Esophagus muscularis mucosa (tissue), 4 donors: ENCODE measurements at regions not wholly inside any gene's neighbourhood (a gene's known extent, or its start where the extent isn't known, plus 50 kb on each side); places are given as distances from the start of the nearest gene placed in this dataset.

Experiments
- DNase-seq: peaks from one replicate; pipeline ENCODE4 v3.0.0-alpha.2; 2017; ENCODE audit errors: extremely low spot score
- H3K27ac ChIP-seq, 4 donors: fragments of 200-600 bp; sonication (generic); replicated peaks in 1 of 4; 1 replicate in 3 of 4; 2 replicates in 1 of 4; pipeline ENCODE4 v1.5.1; 2016 to 2019; ENCODE audit warnings: mild to moderate bottlenecking in 1 of 4
- H3K27me3 ChIP-seq, 4 donors: fragments of 200-600 bp; sonication (generic); one replicate each; pipeline versions ENCODE4 v1.5.1 to v1.6.0; 2016 to 2019
- H3K36me3 ChIP-seq, 4 donors: fragments of 200-600 bp; sonication (generic); one replicate each; pipeline ENCODE4 v1.5.1; 2016 to 2019
- H3K4me1 ChIP-seq, 4 donors: fragments of 200-600 bp; sonication (generic); one replicate each; pipeline ENCODE4 v1.5.1; 2016 to 2019
- H3K4me3 ChIP-seq, 4 donors: fragments of 200-600 bp; sonication (generic); 1 replicate in 2 of 4; 2 replicates in 2 of 4; pipeline ENCODE4 v1.5.1; 2016 to 2019; ENCODE audit warnings: mild to moderate bottlenecking in 4 of 4, moderate library complexity in 1 of 4
- H3K9me3 ChIP-seq, 4 donors: fragments of 200-600 bp; sonication (generic); 1 replicate in 3 of 4; 2 replicates in 1 of 4; pipeline ENCODE4 v1.5.1; 2016 to 2019
- EP300 ChIP-seq: sonication (generic); formaldehyde crosslinking; IDR thresholded peaks from one replicate; pipeline ENCODE4 v1.6.1; 2017; ENCODE audit warnings: antibody characterized with exemption
- POLR2A ChIP-seq: fragments of 450-650 bp; IDR thresholded peaks from one replicate; pipeline ENCODE4 v1.6.1; 2017; ENCODE audit warnings: antibody characterized with exemption, moderate library complexity, mild to moderate bottlenecking, low read depth
- POLR2AphosphoS5 ChIP-seq, 2 donors: sonication (generic); formaldehyde crosslinking; IDR thresholded peaks; one replicate each; pipeline ENCODE4 v1.6.1; 2017; ENCODE audit warnings: antibody characterized with exemption in 2 of 2
- whole genome bisulfite sequencing: methylation state at CpG from one replicate; pipeline ENCODE4 v1.1.5; 2018; 5-methylcytosine and 5-hydroxymethylcytosine counted together
- intact Hi-C: fragments of 100-400 bp; cut with DNase I; formaldehyde crosslinking; loops from one replicate; pipeline ENCODE4 v1.15.1; 2023
- TF ChIP-seq, protein P1 (sequence below), 3 experiments: fragments of 200-600 bp in 2 of 3; fragments of 450-650 bp in 1 of 3; sonication (generic) in 2 of 3; IDR thresholded peaks; one replicate each; pipeline ENCODE4 v1.5.1; 2017 to 2019; ENCODE audit warnings: antibody characterized with exemption in 3 of 3, mild to moderate bottlenecking in 2 of 3, moderate library complexity in 1 of 3

DNA sequence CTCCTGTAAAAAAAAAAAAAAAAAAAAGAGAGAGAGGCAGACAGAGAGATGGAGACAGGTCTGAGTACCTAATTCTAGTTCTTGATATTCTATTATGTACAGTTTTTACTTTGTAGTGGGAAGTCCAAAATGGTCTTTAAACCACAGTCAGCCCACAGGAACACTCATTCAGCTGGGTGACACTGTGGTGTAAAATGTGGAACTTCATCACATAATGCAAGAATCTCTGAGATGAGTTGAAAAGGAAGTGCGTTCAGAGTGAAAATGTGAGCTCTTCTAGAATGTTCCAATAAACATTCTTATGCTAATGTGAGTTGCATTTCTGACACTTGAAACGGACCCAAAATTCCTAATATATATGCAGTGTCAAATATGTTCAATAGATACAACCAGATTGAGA is 972.1 kb downstream of the CDH11 start:
- intact Hi-C loops: no loop called here
- no peaks in the 10 kb centered on the region for H3K9me3 ChIP-seq
- H3K36me3 ChIP-seq: no peaks in the 10 kb centered on the region

DNA sequence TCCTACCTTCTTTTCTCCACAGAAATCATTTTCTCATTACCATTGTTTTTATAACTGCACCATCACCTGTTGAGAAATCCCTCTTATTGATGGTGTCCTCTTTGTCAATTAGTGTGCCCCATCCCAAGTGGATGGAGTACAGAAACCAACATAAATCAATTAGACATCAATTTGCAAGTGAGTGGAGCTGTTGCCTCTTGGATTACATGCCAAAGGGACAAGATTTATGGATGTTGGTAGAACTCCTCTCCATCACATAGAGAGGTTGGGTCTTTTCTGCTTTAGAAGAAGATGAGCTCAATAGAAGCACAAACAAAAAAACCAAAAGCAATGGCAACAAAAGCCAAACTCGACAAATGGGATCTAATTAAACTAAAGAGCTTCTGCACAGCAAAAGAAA is 973.5 kb downstream of the CDH11 start:
- intact Hi-C loops: no loop called here
- Histone ChIP-seq H3K27me3 (no peaks in the 10 kb centered on the region), H3K4me3 (no peak overlapping the region), H3K9me3 (no peaks in the 10 kb centered on the region), H3K27ac (no peak overlapping the region), H3K36me3 (no peaks in the 10 kb centered on the region), H3K4me1 (no peaks in the 10 kb centered on the region)
- DNase-seq: no peak
- WGBS: 89% methylated on average over 1 of the region's 1 CpG
- TF ChIP-seq EP300: no peak

More for the DNA sequence above, 972.1 kb downstream of the CDH11 start:
- TF ChIP-seq EP300: no peak
- no peak overlapping the region for H3K4me3 ChIP-seq
- 62% methylated on average over 2 of the region's 2 CpGs for WGBS
- no peak for DNase-seq
- H3K27me3 ChIP-seq: no peaks in the 10 kb centered on the region
- H3K27ac ChIP-seq: no peak overlapping the region
- H3K4me1 ChIP-seq: no peaks in the 10 kb centered on the region

DNA sequence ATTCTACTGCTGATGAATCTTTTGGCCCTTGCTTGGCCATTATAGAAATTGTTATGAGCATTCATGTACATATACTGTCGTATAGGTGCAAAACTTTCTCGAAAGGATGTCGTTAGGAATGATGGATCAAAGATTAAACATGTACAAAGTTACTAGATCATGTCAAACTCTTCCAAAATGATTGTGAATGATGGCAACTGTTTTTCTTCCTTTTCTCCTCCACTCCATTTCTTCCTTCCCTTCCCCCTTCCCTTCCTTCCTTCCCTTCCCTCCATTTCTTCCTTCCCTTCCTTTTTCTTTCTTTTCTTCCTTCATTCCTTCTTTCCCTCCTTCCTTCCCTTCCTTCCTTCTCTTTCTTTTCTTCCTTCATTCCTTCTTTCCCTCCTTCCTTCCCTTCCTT is 973.9 kb downstream of the CDH11 start:
- no peak overlapping the region for H3K4me3 ChIP-seq
- H3K27me3 ChIP-seq: no peaks in the 10 kb centered on the region
- WGBS: 96% methylated on average over 3 of the region's 3 CpGs
- H3K9me3 ChIP-seq: no peaks in the 10 kb centered on the region
- intact Hi-C loops: no loop called here
- no peaks in the 10 kb centered on the region for H3K36me3 ChIP-seq
- H3K27ac ChIP-seq: no peak overlapping the region
- DNase-seq: no peak
- TF ChIP-seq POLR2A: no peak
- TF ChIP-seq POLR2AphosphoS5 (IDR thresholded peaks at IDR 0.05): no peak
- TF ChIP-seq, protein P1, sequence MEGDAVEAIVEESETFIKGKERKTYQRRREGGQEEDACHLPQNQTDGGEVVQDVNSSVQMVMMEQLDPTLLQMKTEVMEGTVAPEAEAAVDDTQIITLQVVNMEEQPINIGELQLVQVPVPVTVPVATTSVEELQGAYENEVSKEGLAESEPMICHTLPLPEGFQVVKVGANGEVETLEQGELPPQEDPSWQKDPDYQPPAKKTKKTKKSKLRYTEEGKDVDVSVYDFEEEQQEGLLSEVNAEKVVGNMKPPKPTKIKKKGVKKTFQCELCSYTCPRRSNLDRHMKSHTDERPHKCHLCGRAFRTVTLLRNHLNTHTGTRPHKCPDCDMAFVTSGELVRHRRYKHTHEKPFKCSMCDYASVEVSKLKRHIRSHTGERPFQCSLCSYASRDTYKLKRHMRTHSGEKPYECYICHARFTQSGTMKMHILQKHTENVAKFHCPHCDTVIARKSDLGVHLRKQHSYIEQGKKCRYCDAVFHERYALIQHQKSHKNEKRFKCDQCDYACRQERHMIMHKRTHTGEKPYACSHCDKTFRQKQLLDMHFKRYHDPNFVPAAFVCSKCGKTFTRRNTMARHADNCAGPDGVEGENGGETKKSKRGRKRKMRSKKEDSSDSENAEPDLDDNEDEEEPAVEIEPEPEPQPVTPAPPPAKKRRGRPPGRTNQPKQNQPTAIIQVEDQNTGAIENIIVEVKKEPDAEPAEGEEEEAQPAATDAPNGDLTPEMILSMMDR (IDR thresholded peaks at IDR 0.05): no peak
- TF ChIP-seq EP300: no peak
- H3K4me1 ChIP-seq: no peaks in the 10 kb centered on the region

DNA sequence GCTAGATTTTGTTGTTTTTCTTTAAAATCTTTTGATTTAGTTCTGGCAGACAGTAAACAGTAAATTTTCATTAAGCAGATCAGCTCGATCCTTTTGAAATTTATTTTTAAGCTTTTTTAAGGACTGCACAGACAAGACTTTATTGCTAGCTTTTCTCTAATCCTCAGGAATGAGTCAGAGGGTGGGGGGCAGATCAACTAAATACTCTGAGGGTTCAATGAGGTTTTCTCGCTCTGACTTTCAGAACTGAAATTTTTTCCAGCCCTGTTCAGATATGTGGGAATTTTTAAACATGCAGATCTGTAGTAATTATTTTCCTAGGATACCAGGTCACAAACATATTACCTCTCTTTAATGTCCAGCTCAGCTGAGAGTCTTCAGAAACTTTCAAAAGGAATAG is 977.2 kb downstream of the CDH11 start:
- DNase-seq: no peak
- no peaks in the 10 kb centered on the region for H3K27me3 ChIP-seq
- H3K9me3 ChIP-seq: no peaks in the 10 kb centered on the region
- intact Hi-C loops: no loop called here
- H3K27ac ChIP-seq: no peak overlapping the region
- H3K4me3 ChIP-seq: no peak overlapping the region
- TF ChIP-seq EP300: no peak
- no peak for TF ChIP-seq POLR2A
- TF ChIP-seq POLR2AphosphoS5 (IDR thresholded peaks at IDR 0.05): no peak
- TF ChIP-seq, protein P1 (IDR thresholded peaks at IDR 0.05): no peak
- H3K36me3 ChIP-seq: no peaks in the 10 kb centered on the region
- H3K4me1 ChIP-seq: no peaks in the 10 kb centered on the region
- 36% methylated on average over 2 of the region's 2 CpGs for WGBS

DNA sequence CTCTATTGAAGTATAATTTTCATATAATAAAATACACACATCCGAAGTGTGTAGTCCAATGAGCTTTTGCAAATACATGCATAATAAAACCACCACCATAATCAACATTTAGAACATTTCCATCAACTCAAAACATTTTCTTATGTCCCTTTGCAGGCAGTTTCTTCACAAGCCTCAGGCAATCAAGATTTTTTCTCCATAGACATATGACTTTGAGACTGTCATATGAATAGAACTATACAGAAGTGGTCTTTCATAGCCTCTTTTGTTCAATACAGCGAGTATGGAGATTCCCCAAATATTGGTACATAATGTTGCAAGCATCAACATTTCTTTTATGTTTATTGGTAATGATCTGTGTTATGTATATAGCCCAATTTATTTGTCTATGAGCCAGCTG is 983.2 kb downstream of the CDH11 start:
- intact Hi-C loops: no loop called here
- no peaks in the 10 kb centered on the region for H3K27me3 ChIP-seq
- peaks cover 0 to 1% (median 0%) of the 10 kb centered on the region in 4 donors for H3K4me1 ChIP-seq
- H3K27ac ChIP-seq: no peak overlapping the region
- no peak for DNase-seq
- no peak overlapping the region for H3K4me3 ChIP-seq
- no peaks in the 10 kb centered on the region for H3K36me3 ChIP-seq
- H3K9me3 ChIP-seq: no peaks in the 10 kb centered on the region
- WGBS: 94% methylated on average over 2 of the region's 2 CpGs
- TF ChIP-seq POLR2AphosphoS5 (IDR thresholded peaks at IDR 0.05) (no peak), EP300 (no peak), POLR2A (no peak)
- TF ChIP-seq, protein P1 (IDR thresholded peaks at IDR 0.05): no peak

DNA sequence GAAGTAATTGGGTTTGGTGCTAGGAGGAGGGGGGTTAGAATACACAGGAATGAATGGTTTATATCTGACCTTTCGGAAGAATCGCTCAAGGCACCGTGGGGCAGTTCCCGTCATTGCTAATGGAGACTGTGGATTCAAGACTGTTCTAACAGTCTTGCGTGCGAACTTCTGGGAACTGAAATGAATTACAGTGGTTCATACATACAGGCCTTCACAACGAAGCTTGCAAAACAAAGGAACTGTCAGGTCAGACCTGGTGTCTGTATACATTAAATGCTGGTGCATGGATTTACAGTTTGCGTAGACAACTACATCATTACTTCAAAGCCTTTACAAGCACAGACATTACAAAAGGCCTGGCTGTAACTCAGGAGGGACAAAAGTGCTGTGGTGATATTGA is 983.9 kb downstream of the CDH11 start:
- no peaks in the 10 kb centered on the region for H3K36me3 ChIP-seq
- TF ChIP-seq POLR2AphosphoS5 (IDR thresholded peaks at IDR 0.05) (no peak), EP300 (no peak), POLR2A (no peak)
- TF ChIP-seq, protein P1 (IDR thresholded peaks at IDR 0.05): no peak
- 94% methylated on average over 8 of the region's 8 CpGs for WGBS
- H3K4me3 ChIP-seq: no peak overlapping the region
- peaks cover 0 to 8% (median 3%) of the 10 kb centered on the region in 4 donors for H3K4me1 ChIP-seq
- H3K27me3 ChIP-seq: no peaks in the 10 kb centered on the region
- intact Hi-C loops: no loop called here
- H3K27ac ChIP-seq: no peak overlapping the region
- H3K9me3 ChIP-seq: no peaks in the 10 kb centered on the region
- no peak for DNase-seq
